H1 (cell line): ENCODE measurements at regions not wholly inside any gene's neighbourhood (a gene's known extent, or its start where the extent isn't known, plus 50 kb on each side); places are given as distances from the start of the nearest gene placed in this dataset.

Experiments used
- CTCF ChIA-PET: fragments of 300-600 bp; sonication (Branson Sonifier 250); formaldehyde crosslinking; loops from one replicate; lab custom pipeline; 2021; ENCODE audit not compliant: partially characterized antibody; lab: Charles Lee
- POLR2A ChIA-PET: fragments of 300-600 bp; sonication (Branson Sonifier 250); formaldehyde crosslinking; loops from one replicate; lab custom pipeline; 2021; ENCODE audit warnings: inconsistent platforms; ENCODE audit not compliant: partially characterized antibody; lab: Charles Lee
- DNase-seq, 2 experiments: peaks; one replicate each; pipeline versions ENCODE4 v3.0.0 to v3.0.0-alpha.2; 2010 to 2022; ENCODE audit warnings: low spot score in 2 of 2, low read depth in 1 of 2, mixed read lengths in 1 of 2
- FAIRE-seq: peaks from 2 replicates; lab custom pipeline; 2011; peaks lifted over from hg19 to GRCh38; lab: Jason Lieb, UNC
- H2AFZ ChIP-seq: 2 replicates; pipeline ENCODE4 v1.8.1; 2012; ENCODE audit warnings: low read length, inconsistent platforms
- H2AK5ac ChIP-seq: 2 replicates; pipeline ENCODE4 v1.6.1; 2013; ENCODE audit warnings: low read depth, low read length
- H2BK120ac ChIP-seq: replicated peaks from 2 replicates; pipeline ENCODE3; 2013; ENCODE audit warnings: low read depth, low read length, inconsistent platforms
- H2BK12ac ChIP-seq: 2 replicates; pipeline ENCODE4 v1.6.1; 2013; ENCODE audit warnings: low read depth, low read length
- H2BK15ac ChIP-seq: 2 replicates; pipeline ENCODE4 v1.6.1; 2013; ENCODE audit warnings: low read length
- H2BK20ac ChIP-seq: 2 replicates; pipeline ENCODE4 v1.6.1; 2013; ENCODE audit warnings: low read length
- H2BK5ac ChIP-seq: 2 replicates; pipeline ENCODE4 v1.6.1; 2013; ENCODE audit warnings: low read depth, low read length
- H3K14ac ChIP-seq: 2 replicates; pipeline ENCODE4 v1.6.1; 2013; ENCODE audit warnings: inconsistent platforms; ENCODE audit not compliant: insufficient read length
- H3K18ac ChIP-seq: 2 replicates; pipeline ENCODE4 v1.6.1; 2013; ENCODE audit warnings: low read length; ENCODE audit errors: extremely low read depth
- H3K23ac ChIP-seq: 2 replicates; pipeline ENCODE4 v1.6.1; 2013; ENCODE audit warnings: inconsistent platforms; ENCODE audit not compliant: insufficient read length
- H3K23me2 ChIP-seq: 2 replicates; pipeline ENCODE4 v1.6.1; 2013; ENCODE audit warnings: low read depth, low read length
- H3K27ac ChIP-seq: 2 replicates; pipeline ENCODE4 v1.6.1; 2011; ENCODE audit warnings: low read depth, low read length, inconsistent platforms
- H3K27me3 ChIP-seq, 4 experiments: replicated peaks in 1 of 4; 1 replicate in 1 of 4; 2 replicates in 3 of 4; pipeline versions ENCODE4 v1.6.1 to v1.8.1; 2011 to 2013; ENCODE audit warnings: low read length in 3 of 4, mild to moderate bottlenecking in 3 of 4, inconsistent platforms in 2 of 4, mixed read lengths in 2 of 4, moderate library complexity in 1 of 4; ENCODE audit not compliant: control insufficient read depth in 3 of 4, insufficient read depth in 3 of 4; ENCODE audit errors: extremely low read depth in 1 of 4
- H3K36me3 ChIP-seq, 4 experiments: 2 replicates each; pipeline versions ENCODE4 v1.6.1 to v1.8.1; 2011 to 2013; ENCODE audit warnings: mild to moderate bottlenecking in 4 of 4, low read length in 3 of 4, moderate library complexity in 2 of 4, control low read depth in 1 of 4, inconsistent platforms in 1 of 4; ENCODE audit not compliant: insufficient read depth in 4 of 4, control insufficient read depth in 2 of 4
- H3K4ac ChIP-seq: replicated peaks from 2 replicates; pipeline ENCODE3; 2013; ENCODE audit warnings: low read length, low read depth, mixed read lengths, inconsistent platforms; ENCODE audit not compliant: insufficient read length
- H3K4me1 ChIP-seq, 4 experiments: replicated peaks in 1 of 4; 1 replicate in 1 of 4; 2 replicates in 3 of 4; pipeline versions ENCODE4 v1.6.1 to v1.8.1; 2011 to 2013; ENCODE audit warnings: low read length in 3 of 4, inconsistent platforms in 2 of 4, mixed read lengths in 1 of 4; ENCODE audit not compliant: insufficient read depth in 4 of 4, control insufficient read depth in 3 of 4
- H3K4me2 ChIP-seq, 2 experiments: 2 replicates each; pipeline versions ENCODE4 v1.6.1 to v1.8.1; 2011 to 2013; ENCODE audit warnings: low read depth in 2 of 2, low read length in 2 of 2, control low read depth in 1 of 2, inconsistent platforms in 1 of 2, mild to moderate bottlenecking in 1 of 2; ENCODE audit not compliant: insufficient read depth in 1 of 2
- H3K4me3 ChIP-seq, 4 experiments: fragments of 200-600, 300-600 bp in 1 of 4; sonication (generic), shearing (Covaris generic), sonication (Bioruptor Twin) in 1 of 4; 2 replicates each; pipeline versions ENCODE4 v1.5.1 to v1.8.1; 2011 to 2016; ENCODE audit warnings: low read length in 4 of 4, low read depth in 3 of 4, control low read depth in 2 of 4, inconsistent platforms in 2 of 4, mild to moderate bottlenecking in 2 of 4, mixed read lengths in 1 of 4, moderate library complexity in 1 of 4; ENCODE audit not compliant: insufficient read depth in 2 of 4; ENCODE audit errors: extremely low read depth in 1 of 4
- H3K56ac ChIP-seq: replicated peaks from 2 replicates; pipeline ENCODE3; 2013; ENCODE audit warnings: low read depth, mild to moderate bottlenecking, mixed read lengths, low read length, inconsistent platforms; ENCODE audit not compliant: insufficient read length
- H3K79me1 ChIP-seq: 2 replicates; pipeline ENCODE4 v1.6.1; 2013; ENCODE audit warnings: low read depth, low read length, control low read depth
- H3K79me2 ChIP-seq, 2 experiments: 2 replicates each; pipeline versions ENCODE4 v1.6.1 to v1.8.1; 2012 to 2013; ENCODE audit warnings: low read length in 2 of 2, mild to moderate bottlenecking in 2 of 2, inconsistent platforms in 1 of 2; ENCODE audit not compliant: insufficient read depth in 2 of 2, control insufficient read depth in 1 of 2
- H3K9ac ChIP-seq, 4 experiments: replicated peaks in 1 of 4; 1 replicate in 1 of 4; 2 replicates in 3 of 4; pipeline versions ENCODE4 v1.6.1 to v1.8.1; 2011 to 2013; ENCODE audit warnings: low read depth in 3 of 4, low read length in 3 of 4, control low read depth in 2 of 4, mild to moderate bottlenecking in 2 of 4, moderate library complexity in 2 of 4, inconsistent platforms in 1 of 4; ENCODE audit errors: extremely low read depth in 1 of 4
- H3K9me3 ChIP-seq, 2 experiments: 2 replicates each; pipeline versions ENCODE4 v1.6.1 to v1.8.1; 2012 to 2013; ENCODE audit warnings: mild to moderate bottlenecking in 2 of 2, moderate library complexity in 2 of 2, control low read depth in 1 of 2, inconsistent platforms in 1 of 2, low read depth in 1 of 2, low read length in 1 of 2, mixed read lengths in 1 of 2; ENCODE audit not compliant: insufficient read depth in 2 of 2
- H4K20me1 ChIP-seq, 2 experiments: replicated peaks in 1 of 2; 2 replicates each; pipeline versions ENCODE3 to v1.8.1; 2011 to 2013; ENCODE audit warnings: inconsistent platforms in 2 of 2, low read length in 2 of 2, mild to moderate bottlenecking in 1 of 2; ENCODE audit not compliant: insufficient read depth in 2 of 2, control insufficient read depth in 1 of 2
- H4K5ac ChIP-seq: 2 replicates; pipeline ENCODE4 v1.6.1; 2013; ENCODE audit warnings: low read length, low read depth, mixed read lengths, inconsistent platforms; ENCODE audit not compliant: insufficient read length
- H4K8ac ChIP-seq: 2 replicates; pipeline ENCODE4 v1.8.0; 2013; ENCODE audit warnings: mild to moderate bottlenecking, moderate library complexity, low read length, inconsistent platforms; ENCODE audit not compliant: insufficient read depth; ENCODE audit errors: extremely low read depth
- H4K91ac ChIP-seq: replicated peaks from 2 replicates; pipeline ENCODE3; 2013; ENCODE audit warnings: low read length, mixed read lengths, inconsistent platforms; ENCODE audit not compliant: insufficient read length
- ATF2 ChIP-seq: IDR thresholded peaks from 2 replicates; pipeline ENCODE4 v1.6.1; 2012; ENCODE audit warnings: low read length, inconsistent platforms
- BACH1 ChIP-seq: IDR thresholded peaks from 2 replicates; pipeline ENCODE4 v1.6.1; 2012; ENCODE audit warnings: low read length, improper control_type of control experiment
- CBX5 ChIP-seq: fragments of 300-800, 300-1000 bp; sonication (generic); IDR thresholded peaks from 2 replicates; pipeline ENCODE4 v1.7.1; 2016; ENCODE audit warnings: antibody characterized with exemption, low read length, low read depth
- EP300 ChIP-seq, 2 experiments: IDR thresholded peaks; 1 replicate in 1 of 2; 2 replicates in 1 of 2; pipeline ENCODE4 v1.6.1; 2011 to 2012; ENCODE audit warnings: low read depth in 2 of 2, low read length in 2 of 2, mild to moderate bottlenecking in 2 of 2, borderline replicate concordance in 1 of 2, inconsistent platforms in 1 of 2, moderate library complexity in 1 of 2
- EZH2 ChIP-seq: fragments of 200-600 bp; sonication (generic); IDR thresholded peaks from 2 replicates; pipeline ENCODE4 v1.7.1; 2012; ENCODE audit warnings: low read depth, mild to moderate bottlenecking, moderate library complexity, low read length, inconsistent platforms; ENCODE audit not compliant: severe bottlenecking
- JUN ChIP-seq: IDR thresholded peaks from 2 replicates; pipeline ENCODE4 v1.6.1; 2011; ENCODE audit warnings: low read depth, mild to moderate bottlenecking, improper control_type of control experiment, low read length
- MAFK ChIP-seq: IDR thresholded peaks from 2 replicates; pipeline ENCODE4 v1.6.1; 2012; ENCODE audit warnings: low read depth, mild to moderate bottlenecking, improper control_type of control experiment, low read length
- POLR2A ChIP-seq, 2 experiments: IDR thresholded peaks; 1 replicate in 1 of 2; 2 replicates in 1 of 2; pipeline ENCODE4 v1.6.1; 2011; ENCODE audit warnings: low read depth in 2 of 2, low read length in 2 of 2, mild to moderate bottlenecking in 2 of 2; ENCODE audit errors: control extremely low read depth in 1 of 2
- RAD21 ChIP-seq, 2 experiments: IDR thresholded peaks in 1 of 2; conservative IDR thresholded peaks in 1 of 2; 2 replicates each; pipeline ENCODE4 v1.6.1; 2011; ENCODE audit warnings: low read depth in 2 of 2, low read length in 2 of 2, improper control_type of control experiment in 1 of 2, inconsistent platforms in 1 of 2, mild to moderate bottlenecking in 1 of 2, moderate library complexity in 1 of 2
- SIRT6 ChIP-seq: IDR thresholded peaks from one replicate; pipeline ENCODE4 v1.7.1; 2012; ENCODE audit warnings: low read length, inconsistent platforms
- SP2 ChIP-seq: IDR thresholded peaks from 2 replicates; pipeline ENCODE4 v1.6.1; 2012; ENCODE audit warnings: mild to moderate bottlenecking, low read length, inconsistent platforms
- TEAD4 ChIP-seq: IDR thresholded peaks from 2 replicates; pipeline ENCODE4 v1.6.1; 2012; ENCODE audit warnings: low read depth, low read length, inconsistent platforms, mixed read lengths
- YY1 ChIP-seq: IDR thresholded peaks from 2 replicates; pipeline ENCODE4 v1.6.1; 2011; ENCODE audit warnings: low read depth, mild to moderate bottlenecking, low read length
- WGBS, 2 experiments: shearing (Covaris generic) in 1 of 2; methylation state at CpG; one replicate each; pipeline versions ENCODE4 v1.1.6 to v1.1.7; 2013 to 2015; ENCODE audit warnings: low lambda C conversion rate in 2 of 2, mixed read lengths in 2 of 2, inconsistent platforms in 1 of 2, low coverage in 1 of 2, missing lambda C conversion rate in 1 of 2; ENCODE audit not compliant: insufficient replicate concordance in 2 of 2, insufficient coverage in 1 of 2, insufficient read length in 1 of 2; ENCODE audit errors: extremely low coverage in 1 of 2, missing lambda C conversion rate in 1 of 2; 5-methylcytosine and 5-hydroxymethylcytosine counted together

GRCh38 chr10:28172223-28172610, 130.6 kb downstream of the MPP7 start:
- Histone ChIP-seq H4K20me1 (no peaks in the 10 kb centered on the region), H2BK120ac (no peak overlapping the region), H3K36me3 (no peaks in the 10 kb centered on the region), H3K14ac (no peak overlapping the region), H2BK15ac (no peak overlapping the region), H3K4me2 (no peak overlapping the region), H3K23ac (no peak overlapping the region), H2AK5ac (no peak overlapping the region), H4K8ac (no peak overlapping the region), H4K91ac (no peak overlapping the region), H3K9ac (no peak overlapping the region), H3K79me2 (no peaks in the 10 kb centered on the region), H2BK20ac (no peak overlapping the region), H2BK5ac (no peak overlapping the region), H3K23me2 (no peaks in the 10 kb centered on the region), H3K79me1 (no peaks in the 10 kb centered on the region), H3K4ac (no peak overlapping the region), H3K27me3 (no peaks in the 10 kb centered on the region), H2AFZ (no peak overlapping the region), H3K18ac (no peak overlapping the region), H4K5ac (no peak overlapping the region), H3K4me3 (no peak overlapping the region), H2BK12ac (no peak overlapping the region), H3K4me1 (no peaks in the 10 kb centered on the region), H3K56ac (no peak overlapping the region), H3K9me3 (no peaks in the 10 kb centered on the region), H3K27ac (no peak overlapping the region)
- DNase-seq, result no peak
- ChIA-PET CTCF (interaction anchor here (1.4 kb wide), 1 partner anchor 69 kb away, joined by 3 read pairs; no protein-coding TSS in a partner anchor), POLR2A (no interaction called here)
- 93% methylated on average over 8 of the region's 8 CpGs; no CpG with 5 or more reads in 1 of the 2 experiments for WGBS, 2 experiments
- FAIRE-seq, result no peak
- TF ChIP-seq TEAD4, result no peak
- no peak for TF ChIP-seq CBX5
- TF ChIP-seq SP2, result no peak
- no peak for TF ChIP-seq EZH2
- TF ChIP-seq JUN, result no peak
- no peak for TF ChIP-seq SIRT6
- TF ChIP-seq ATF2, result no peak
- TF ChIP-seq RAD21 (IDR thresholded peaks at IDR 0.05 in 1 of 2, conservative IDR thresholded peaks at IDR 0.05 in 1 of 2; ENCODE audit: low read depth in 2 of 2, low read length in 2 of 2), result no peak
- TF ChIP-seq YY1, result no peak
- no peak for TF ChIP-seq POLR2A (IDR thresholded peaks at IDR 0.05; ENCODE audit: control extremely low read depth in 1 of 2, low read depth in 2 of 2, low read length in 2 of 2)
- TF ChIP-seq MAFK, result no peak
- TF ChIP-seq BACH1, result no peak
- no peak for TF ChIP-seq EP300 (IDR thresholded peaks at IDR 0.05; ENCODE audit: borderline replicate concordance in 1 of 2, low read depth in 2 of 2, low read length in 2 of 2)
